Right lobe of liver (tissue), 4 donors: ENCODE measurements at regions not wholly inside any gene's neighbourhood (a gene's known extent, or its start where the extent isn't known, plus 50 kb on each side); places are given as distances from the start of the nearest gene placed in this dataset.

Experiments used
- POLR2A ChIP-seq: fragments of 450-650 bp; IDR thresholded peaks from one replicate; pipeline ENCODE4 v1.6.1; 2017; ENCODE audit warnings: antibody characterized with exemption, mild to moderate bottlenecking
- TF ChIP-seq, protein P1 (sequence below), 4 donors: fragments of 200-600 bp in 3 of 4; fragments of 450-650 bp in 1 of 4; IDR thresholded peaks; one replicate each; pipeline versions ENCODE4 v1.5.1 to v1.8.0; 2016 to 2022; ENCODE audit warnings: antibody characterized with exemption in 4 of 4, mild to moderate bottlenecking in 2 of 4
- donor health status: DM: no; HTN: no; CAD: no.
- donor health status: DM: no; HTN: no; CAD: no.
- donor health status: DM: no; HTN: yes; CAD: no.

- TF ChIP-seq, protein P1, sequence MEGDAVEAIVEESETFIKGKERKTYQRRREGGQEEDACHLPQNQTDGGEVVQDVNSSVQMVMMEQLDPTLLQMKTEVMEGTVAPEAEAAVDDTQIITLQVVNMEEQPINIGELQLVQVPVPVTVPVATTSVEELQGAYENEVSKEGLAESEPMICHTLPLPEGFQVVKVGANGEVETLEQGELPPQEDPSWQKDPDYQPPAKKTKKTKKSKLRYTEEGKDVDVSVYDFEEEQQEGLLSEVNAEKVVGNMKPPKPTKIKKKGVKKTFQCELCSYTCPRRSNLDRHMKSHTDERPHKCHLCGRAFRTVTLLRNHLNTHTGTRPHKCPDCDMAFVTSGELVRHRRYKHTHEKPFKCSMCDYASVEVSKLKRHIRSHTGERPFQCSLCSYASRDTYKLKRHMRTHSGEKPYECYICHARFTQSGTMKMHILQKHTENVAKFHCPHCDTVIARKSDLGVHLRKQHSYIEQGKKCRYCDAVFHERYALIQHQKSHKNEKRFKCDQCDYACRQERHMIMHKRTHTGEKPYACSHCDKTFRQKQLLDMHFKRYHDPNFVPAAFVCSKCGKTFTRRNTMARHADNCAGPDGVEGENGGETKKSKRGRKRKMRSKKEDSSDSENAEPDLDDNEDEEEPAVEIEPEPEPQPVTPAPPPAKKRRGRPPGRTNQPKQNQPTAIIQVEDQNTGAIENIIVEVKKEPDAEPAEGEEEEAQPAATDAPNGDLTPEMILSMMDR (IDR thresholded peaks at IDR 0.05): no peak
- no peak for TF ChIP-seq POLR2A
Observed at GRCh38 chr4:67250131-67250896, 295.0 kb downstream of the CENPC start.
